ENCODE measurements at regions not wholly inside any gene's neighbourhood (a gene's known extent, or its start where the extent isn't known, plus 50 kb on each side); places are given as distances from the start of the nearest gene placed in this dataset.

GRCh38 chr11:23399995-23400394 is 539.7 kb upstream of the CCDC179 start:
- no peak for DNase-seq (ENCODE audit: low spot score)
- no peaks in the 10 kb centered on the region for H3K36me3 ChIP-seq (replicated peaks in 1 of 2; ENCODE audit: control insufficient read depth in 2 of 2, insufficient read depth in 2 of 2, low read length in 2 of 2)
- no peak overlapping the region for H3K4me2 ChIP-seq (ENCODE audit: insufficient read depth, low read length, poor library complexity, severe bottlenecking)
- no peak overlapping the region for H3K9ac ChIP-seq (ENCODE audit: low read depth, low read length, poor library complexity)
- peak overlapping the region; percentile 19 for H3K18ac ChIP-seq (ENCODE audit: low read length)
- WGBS, 2 donors (ENCODE audit: extremely low coverage in 2 of 2, insufficient read length in 2 of 2, insufficient replicate concordance in 1 of 2): no CpG with 5 or more reads among the region's 25 CpGs
- no peak overlapping the region for H3K4ac ChIP-seq (ENCODE audit: low read length)
- peak overlapping the region; percentile 53 for H2BK5ac ChIP-seq (ENCODE audit: low read length)
- H2AFZ ChIP-seq (ENCODE audit: low read length): no peak overlapping the region
- no peak overlapping the region for H2AK5ac ChIP-seq (ENCODE audit: low read depth, low read length)
- H3K4me3 ChIP-seq (ENCODE audit: low read length in 2 of 2): no peak overlapping the region
- peaks cover 0 to 4% of the 10 kb centered on the region in 2 donors for H3K9me3 ChIP-seq (replicated peaks in 1 of 2; ENCODE audit: control insufficient read depth in 2 of 2, insufficient read depth in 1 of 2, low read depth in 1 of 2, low read length in 2 of 2)
- H3K27ac ChIP-seq (replicated peaks; ENCODE audit: low read length): no peak overlapping the region
- no peaks in the 10 kb centered on the region for H3K79me1 ChIP-seq (ENCODE audit: low read depth, low read length)
- no peak overlapping the region for H3K14ac ChIP-seq (ENCODE audit: low read length)
- no peaks in the 10 kb centered on the region for H3K27me3 ChIP-seq (ENCODE audit: control insufficient read depth in 3 of 3, insufficient read depth in 3 of 3, low read depth in 1 of 3, low read length in 3 of 3)
- H2BK120ac ChIP-seq (ENCODE audit: low read depth, low read length): no peak overlapping the region
- no peak overlapping the region for H4K91ac ChIP-seq (ENCODE audit: low read depth, low read length, poor library complexity)
- no peak overlapping the region for H4K8ac ChIP-seq (ENCODE audit: low read depth, low read length)
- no peaks in the 10 kb centered on the region for H3K4me1 ChIP-seq (ENCODE audit: control insufficient read depth in 2 of 2, insufficient read depth in 1 of 2, low read depth in 1 of 2, low read length in 2 of 2)
- no peak overlapping the region for H2BK15ac ChIP-seq (ENCODE audit: low read length)
- H2BK12ac ChIP-seq (ENCODE audit: low read length): no peak overlapping the region
- no peak overlapping the region for H3K23ac ChIP-seq (ENCODE audit: low read depth, low read length, poor library complexity)

- Histone ChIP-seq H3K36me3 (replicated peaks in 1 of 2; ENCODE audit: control insufficient read depth in 2 of 2, insufficient read depth in 2 of 2, low read length in 2 of 2) (no peaks in the 10 kb centered on the region), H2BK12ac (ENCODE audit: low read length) (no peak overlapping the region), H3K4me1 (ENCODE audit: control insufficient read depth in 2 of 2, insufficient read depth in 1 of 2, low read depth in 1 of 2, low read length in 2 of 2) (no peaks in the 10 kb centered on the region), H3K27ac (replicated peaks; ENCODE audit: low read length) (no peak overlapping the region), H2AFZ (ENCODE audit: low read length) (no peak overlapping the region), H2AK5ac (ENCODE audit: low read depth, low read length) (no peak overlapping the region), H3K27me3 (ENCODE audit: control insufficient read depth in 3 of 3, insufficient read depth in 3 of 3, low read depth in 1 of 3, low read length in 3 of 3) (no peaks in the 10 kb centered on the region), H3K14ac (ENCODE audit: low read length) (no peak overlapping the region), H2BK5ac (ENCODE audit: low read length) (peak overlapping the region; percentile 5), H4K8ac (ENCODE audit: low read depth, low read length) (no peak overlapping the region), H3K4ac (ENCODE audit: low read length) (no peak overlapping the region), H3K9ac (ENCODE audit: low read depth, low read length, poor library complexity) (no peak overlapping the region), H3K9me3 (replicated peaks in 1 of 2; ENCODE audit: control insufficient read depth in 2 of 2, insufficient read depth in 1 of 2, low read depth in 1 of 2, low read length in 2 of 2) (peaks cover 0 to 4% of the 10 kb centered on the region in 2 donors), H3K4me3 (ENCODE audit: low read length in 2 of 2) (peak overlapping the region in 1 of 2 donors; percentile 24), H3K4me2 (ENCODE audit: insufficient read depth, low read length, poor library complexity, severe bottlenecking) (no peak overlapping the region), H2BK15ac (ENCODE audit: low read length) (no peak overlapping the region), H2BK120ac (ENCODE audit: low read depth, low read length) (no peak overlapping the region), H3K79me1 (ENCODE audit: low read depth, low read length) (no peaks in the 10 kb centered on the region), H3K18ac (ENCODE audit: low read length) (peak overlapping the region; percentile 35), H3K23ac (ENCODE audit: low read depth, low read length, poor library complexity) (no peak overlapping the region), H4K91ac (ENCODE audit: low read depth, low read length, poor library complexity) (no peak overlapping the region)
- no CpG with 5 or more reads among the region's 53 CpGs for WGBS, 2 donors (ENCODE audit: extremely low coverage in 2 of 2, insufficient read length in 2 of 2, insufficient replicate concordance in 1 of 2)
- DNase-seq (ENCODE audit: low spot score): no peak
Observed at GRCh38 chr11:23403210-23404185, 543.2 kb upstream of the CCDC179 start.

GRCh38 chr11:23404225-23405160 is 544.2 kb upstream of the CCDC179 start:
- Histone ChIP-seq H4K8ac (ENCODE audit: low read depth, low read length) (no peak overlapping the region), H3K36me3 (replicated peaks in 1 of 2; ENCODE audit: control insufficient read depth in 2 of 2, insufficient read depth in 2 of 2, low read length in 2 of 2) (no peaks in the 10 kb centered on the region), H3K4me1 (ENCODE audit: control insufficient read depth in 2 of 2, insufficient read depth in 1 of 2, low read depth in 1 of 2, low read length in 2 of 2) (no peaks in the 10 kb centered on the region), H3K14ac (ENCODE audit: low read length) (no peak overlapping the region), H2BK15ac (ENCODE audit: low read length) (no peak overlapping the region), H3K9ac (ENCODE audit: low read depth, low read length, poor library complexity) (no peak overlapping the region), H2AK5ac (ENCODE audit: low read depth, low read length) (no peak overlapping the region), H2AFZ (ENCODE audit: low read length) (no peak overlapping the region), H3K79me1 (ENCODE audit: low read depth, low read length) (no peaks in the 10 kb centered on the region), H4K91ac (ENCODE audit: low read depth, low read length, poor library complexity) (no peak overlapping the region), H3K18ac (ENCODE audit: low read length) (peak overlapping the region; percentile 48), H2BK12ac (ENCODE audit: low read length) (no peak overlapping the region), H3K27ac (replicated peaks; ENCODE audit: low read length) (no peak overlapping the region), H3K9me3 (replicated peaks in 1 of 2; ENCODE audit: control insufficient read depth in 2 of 2, insufficient read depth in 1 of 2, low read depth in 1 of 2, low read length in 2 of 2) (peaks cover 0 to 4% of the 10 kb centered on the region in 2 donors), H2BK5ac (ENCODE audit: low read length) (peak overlapping the region; percentile 5), H3K27me3 (ENCODE audit: control insufficient read depth in 3 of 3, insufficient read depth in 3 of 3, low read depth in 1 of 3, low read length in 3 of 3) (no peaks in the 10 kb centered on the region), H3K4ac (ENCODE audit: low read length) (no peak overlapping the region), H3K4me3 (ENCODE audit: low read length in 2 of 2) (peak overlapping the region in 1 of 2 donors; percentile 23), H2BK120ac (ENCODE audit: low read depth, low read length) (no peak overlapping the region), H3K23ac (ENCODE audit: low read depth, low read length, poor library complexity) (no peak overlapping the region), H3K4me2 (ENCODE audit: insufficient read depth, low read length, poor library complexity, severe bottlenecking) (no peak overlapping the region)
- no peak for DNase-seq (ENCODE audit: low spot score)
- no CpG with 5 or more reads among the region's 41 CpGs for WGBS, 2 donors (ENCODE audit: extremely low coverage in 2 of 2, insufficient read length in 2 of 2, insufficient replicate concordance in 1 of 2)
